IPS DF 6.9 (cell line): ENCODE measurements at regions not wholly inside any gene's neighbourhood (a gene's known extent, or its start where the extent isn't known, plus 50 kb on each side); places are given as distances from the start of the nearest gene placed in this dataset.

Source experiments
- DNase-seq: peaks from one replicate; pipeline ENCODE4 v3.0.0-alpha.2; 2013; ENCODE audit warnings: low read depth, low spot score
- H3K27ac ChIP-seq: one replicate; pipeline ENCODE4 v1.5.1; 2013; ENCODE audit warnings: low read length, control low read depth
- H3K27me3 ChIP-seq: 2 replicates; pipeline ENCODE4 v1.6.1; 2013; ENCODE audit warnings: mild to moderate bottlenecking, low read length; ENCODE audit not compliant: control insufficient read depth, insufficient read depth
- H3K36me3 ChIP-seq: 2 replicates; pipeline ENCODE4 v1.6.1; 2013; ENCODE audit warnings: low read length; ENCODE audit not compliant: control insufficient read depth, insufficient read depth
- H3K4me1 ChIP-seq: 2 replicates; pipeline ENCODE4 v1.6.1; 2013; ENCODE audit warnings: low read length; ENCODE audit not compliant: control insufficient read depth, insufficient read depth
- H3K4me3 ChIP-seq: 2 replicates; pipeline ENCODE4 v1.5.1; 2013; ENCODE audit warnings: mild to moderate bottlenecking, low read length
- H3K9me3 ChIP-seq: 2 replicates; pipeline ENCODE4 v1.6.1; 2013; ENCODE audit warnings: low read length, inconsistent platforms; ENCODE audit not compliant: control insufficient read depth, insufficient read depth
- WGBS: extraction: QIAGEN DNeasy Blood & Tissue Kit; methylation state at CpG from one replicate; pipeline ENCODE4 v1.1.7; 2013; ENCODE audit warnings: mixed read lengths, missing lambda C conversion rate; ENCODE audit not compliant: insufficient read length, insufficient coverage; 5-methylcytosine and 5-hydroxymethylcytosine counted together

- H3K4me3 ChIP-seq, result no peak overlapping the region
- no CpG with 5 or more reads among the region's 1 CpG for WGBS
- no peaks in the 10 kb centered on the region for H3K36me3 ChIP-seq
- no peak overlapping the region for H3K27ac ChIP-seq
- H3K9me3 ChIP-seq, result no peaks in the 10 kb centered on the region
- DNase-seq, result no peak
- H3K27me3 ChIP-seq, result no peaks in the 10 kb centered on the region
- H3K4me1 ChIP-seq, result no peaks in the 10 kb centered on the region
Measured at GRCh38 chr2:42914860-42915259, 122.5 kb upstream of the HAAO start.

- H3K4me3 ChIP-seq, result no peak overlapping the region
- no peaks in the 10 kb centered on the region for H3K9me3 ChIP-seq
- no CpG with 5 or more reads among the region's 8 CpGs for WGBS
- no peaks in the 10 kb centered on the region for H3K36me3 ChIP-seq
- no peaks in the 10 kb centered on the region for H3K4me1 ChIP-seq
- no peaks in the 10 kb centered on the region for H3K27me3 ChIP-seq
- no peak for DNase-seq
- H3K27ac ChIP-seq, result no peak overlapping the region
Measured at GRCh38 chr2:42914314-42914713, 121.9 kb upstream of the HAAO start.

GRCh38 chr2:42913280-42913878 lies 121.0 kb upstream of the HAAO start:
- Histone ChIP-seq H3K36me3 (no peaks in the 10 kb centered on the region), H3K4me1 (no peaks in the 10 kb centered on the region), H3K27me3 (no peaks in the 10 kb centered on the region), H3K4me3 (no peak overlapping the region), H3K27ac (no peak overlapping the region), H3K9me3 (no peaks in the 10 kb centered on the region)
- no CpG with 5 or more reads among the region's 2 CpGs for WGBS
- DNase-seq, result no peak

- no peak for DNase-seq
- WGBS, result no CpG with 5 or more reads among the region's 3 CpGs
Measured at GRCh38 chr2:42910645-42911405, 118.4 kb upstream of the HAAO start.

GRCh38 chr2:42909966-42910365 lies 117.6 kb upstream of the HAAO start:
- Histone ChIP-seq H3K27me3 (no peaks in the 10 kb centered on the region), H3K36me3 (no peaks in the 10 kb centered on the region), H3K9me3 (no peaks in the 10 kb centered on the region), H3K27ac (no peak overlapping the region), H3K4me1 (peaks cover 3% of the 10 kb centered on the region; the same call in 1 of the 2 replicates), H3K4me3 (no peak overlapping the region)
- WGBS, result no CpG with 5 or more reads among the region's 7 CpGs
- no peak for DNase-seq

More at GRCh38 chr2:42910645-42911405, 118.4 kb upstream of the HAAO start:
- Histone ChIP-seq H3K9me3 (no peaks in the 10 kb centered on the region), H3K4me3 (no peak overlapping the region), H3K4me1 (peaks cover 3% of the 10 kb centered on the region; the same call in 1 of the 2 replicates), H3K36me3 (no peaks in the 10 kb centered on the region), H3K27ac (no peak overlapping the region), H3K27me3 (no peaks in the 10 kb centered on the region)

- H3K36me3 ChIP-seq, result no peaks in the 10 kb centered on the region
- H3K27me3 ChIP-seq, result no peaks in the 10 kb centered on the region
- H3K4me1 ChIP-seq, result peaks cover 3% of the 10 kb centered on the region; the same call in 1 of the 2 replicates
- H3K4me3 ChIP-seq, result no peak overlapping the region
- H3K9me3 ChIP-seq, result no peaks in the 10 kb centered on the region
- no CpG with 5 or more reads among the region's 6 CpGs for WGBS
- H3K27ac ChIP-seq, result no peak overlapping the region
- no peak for DNase-seq
Measured at GRCh38 chr2:42908518-42909200, 116.3 kb upstream of the HAAO start.

- no peaks in the 10 kb centered on the region for H3K27me3 ChIP-seq
- no peak for DNase-seq
- no peak overlapping the region for H3K27ac ChIP-seq
- no peaks in the 10 kb centered on the region for H3K36me3 ChIP-seq
- H3K4me3 ChIP-seq, result no peak overlapping the region
- H3K9me3 ChIP-seq, result no peaks in the 10 kb centered on the region
- peaks cover 3% of the 10 kb centered on the region; the same call in 1 of the 2 replicates for H3K4me1 ChIP-seq
- no CpG with 5 or more reads among the region's 1 CpG for WGBS
Measured at GRCh38 chr2:42907835-42908234, 115.5 kb upstream of the HAAO start.

GRCh38 chr2:42906557-42907411 lies 114.4 kb upstream of the HAAO start:
- Histone ChIP-seq H3K4me1 (peaks cover 3% of the 10 kb centered on the region; the same call in 1 of the 2 replicates), H3K27ac (no peak overlapping the region), H3K36me3 (no peaks in the 10 kb centered on the region), H3K4me3 (no peak overlapping the region), H3K9me3 (no peaks in the 10 kb centered on the region), H3K27me3 (no peaks in the 10 kb centered on the region)
- DNase-seq, result no peak
- WGBS, result no CpG with 5 or more reads among the region's 15 CpGs

- no peaks in the 10 kb centered on the region for H3K9me3 ChIP-seq
- no peak overlapping the region for H3K27ac ChIP-seq
- no peaks in the 10 kb centered on the region for H3K36me3 ChIP-seq
- no peak overlapping the region for H3K4me3 ChIP-seq
- WGBS, result no CpG with 5 or more reads among the region's 4 CpGs
- DNase-seq, result no peak
- peaks cover 3% of the 10 kb centered on the region; the same call in 1 of the 2 replicates for H3K4me1 ChIP-seq
- no peaks in the 10 kb centered on the region for H3K27me3 ChIP-seq
Measured at GRCh38 chr2:42906111-42906556, 113.8 kb upstream of the HAAO start.
